ENCODE measurements at regions not wholly inside any gene's neighbourhood (a gene's known extent, or its start where the extent isn't known, plus 50 kb on each side); places are given as distances from the start of the nearest gene placed in this dataset.

- BruUV-seq (replicated peaks) = no TSS peak
- H3K4me3 ChIP-seq (ENCODE audit: low read depth in 2 of 2, low read length in 2 of 2) = no peak overlapping the region
- intact Hi-C loops (cut with micrococcal nuclease; ENCODE audit: unreplicated experiment) = no loop called here
- H3K4me1 ChIP-seq (ENCODE audit: control insufficient read depth, insufficient read depth, low read length) = no peaks in the 10 kb centered on the region
- no peak for ATAC-seq
- in situ Hi-C loops (cut with HindIII; ENCODE audit: low pct_unique_long_range_greater_than_20kb, low sequenced_read_pairs) = no loop called here
- H3K36me3 ChIP-seq (ENCODE audit: control insufficient read depth, insufficient read depth, low read length) = no peaks in the 10 kb centered on the region
- no peaks in the 10 kb centered on the region for H3K27me3 ChIP-seq (ENCODE audit: control insufficient read depth, insufficient read depth, low read length)
- ChIA-PET CTCF (no interaction called here), POLR2A (no interaction called here)
- H3K27ac ChIP-seq (ENCODE audit: low read length) = no peak overlapping the region
- H3K9me3 ChIP-seq (ENCODE audit: control insufficient read depth, insufficient read depth, low read depth, low read length) = peaks cover 12% of the 10 kb centered on the region; the same call in 1 of the 2 replicates
- TF ChIP-seq POLR2AphosphoS5 (IDR thresholded peaks at IDR 0.05; ENCODE audit: low read depth, low read length) = no peak
- no peak for DNase-seq (ENCODE audit: low read depth, low spot score)
Measured at GRCh38 chr11:92018332-92018731, 206.3 kb upstream of the FAT3 start.

GRCh38 chr11:92008249-92008648, 216.4 kb upstream of the FAT3 start:
- CTCF ChIA-PET = no interaction called here
- Histone ChIP-seq H3K4me3 (ENCODE audit: low read depth in 2 of 2, low read length in 2 of 2) (no peak overlapping the region), H3K27me3 (ENCODE audit: control insufficient read depth, insufficient read depth, low read length) (no peaks in the 10 kb centered on the region), H3K27ac (ENCODE audit: low read length) (no peak overlapping the region), H3K36me3 (ENCODE audit: control insufficient read depth, insufficient read depth, low read length) (no peaks in the 10 kb centered on the region), H3K9me3 (ENCODE audit: control insufficient read depth, insufficient read depth, low read depth, low read length) (no peaks in the 10 kb centered on the region), H3K4me1 (ENCODE audit: control insufficient read depth, insufficient read depth, low read length) (no peaks in the 10 kb centered on the region)
- TF ChIP-seq TCF7L2 (IDR thresholded peaks at IDR 0.05; ENCODE audit: low read depth, low read length) (no peak), POLR2AphosphoS5 (IDR thresholded peaks at IDR 0.05; ENCODE audit: low read depth, low read length) (no peak), REST (IDR thresholded peaks at IDR 0.05; ENCODE audit: insufficient read depth in 1 of 2, low read depth in 2 of 2, low read length in 1 of 2) (no peak), CTCF (IDR thresholded peaks at IDR 0.05) (no peak), SIN3A (IDR thresholded peaks at IDR 0.05; ENCODE audit: borderline replicate concordance, insufficient read depth, low read depth, low read length) (no peak)
- ATAC-seq (no peak), DNase-seq (ENCODE audit: low read depth, low spot score) (no peak)
- POLR2A ChIA-PET = no interaction called here
- BruUV-seq (replicated peaks) = no TSS peak
- in situ Hi-C loops (cut with HindIII; ENCODE audit: low pct_unique_long_range_greater_than_20kb, low sequenced_read_pairs) (no loop called here), intact Hi-C loops (cut with micrococcal nuclease; ENCODE audit: unreplicated experiment) (no loop called here)

- POLR2A ChIA-PET = no interaction called here
Measured at GRCh38 chr11:92002568-92002967, 222.1 kb upstream of the FAT3 start.

More at GRCh38 chr11:92002568-92002967, 222.1 kb upstream of the FAT3 start:
- DNase-seq (ENCODE audit: low read depth, low spot score) (no peak), ATAC-seq (no peak)
- no TSS peak for BruUV-seq (replicated peaks)
- H3K27ac ChIP-seq (ENCODE audit: low read length) = no peak overlapping the region
- in situ Hi-C loops (cut with HindIII; ENCODE audit: low pct_unique_long_range_greater_than_20kb, low sequenced_read_pairs) = no loop called here
- intact Hi-C loops (cut with micrococcal nuclease; ENCODE audit: unreplicated experiment) = no loop called here
- no peaks in the 10 kb centered on the region for H3K27me3 ChIP-seq (ENCODE audit: control insufficient read depth, insufficient read depth, low read length)
- H3K4me3 ChIP-seq (ENCODE audit: low read depth in 2 of 2, low read length in 2 of 2) = no peak overlapping the region
- no peaks in the 10 kb centered on the region for H3K9me3 ChIP-seq (ENCODE audit: control insufficient read depth, insufficient read depth, low read depth, low read length)
- H3K36me3 ChIP-seq (ENCODE audit: control insufficient read depth, insufficient read depth, low read length) = no peaks in the 10 kb centered on the region
- TF ChIP-seq CTCF (IDR thresholded peaks at IDR 0.05) = no peak
- CTCF ChIA-PET = no interaction called here
- no peaks in the 10 kb centered on the region for H3K4me1 ChIP-seq (ENCODE audit: control insufficient read depth, insufficient read depth, low read length)
